Keratinocyte (primary cell): ENCODE measurements at regions not wholly inside any gene's neighbourhood (a gene's known extent, or its start where the extent isn't known, plus 50 kb on each side); places are given as distances from the start of the nearest gene placed in this dataset.

Experiments used
- DNase-seq: peaks from one replicate; pipeline ENCODE4 v3.0.0-alpha.2; 2011; ENCODE audit warnings: low read depth, missing footprints, low spot score
- FAIRE-seq: peaks from 2 replicates; lab custom pipeline; 2011; peaks lifted over from hg19 to GRCh38; lab: Jason Lieb, UNC
- H2AFZ ChIP-seq: 2 replicates; pipeline ENCODE4 v1.6.0; 2012; ENCODE audit warnings: low read length, control low read depth, inconsistent platforms; ENCODE audit not compliant: control insufficient read depth
- H3K27ac ChIP-seq: 2 replicates; pipeline ENCODE4 v1.5.1; 2011; ENCODE audit warnings: low read length; ENCODE audit not compliant: control insufficient read depth, insufficient read depth
- H3K27me3 ChIP-seq: 3 replicates; pipeline ENCODE4 v1.6.0; 2011; ENCODE audit warnings: low read length; ENCODE audit not compliant: control insufficient read depth, insufficient read depth; ENCODE audit errors: extremely low read depth
- H3K36me3 ChIP-seq, 2 experiments: 2 replicates in 1 of 2; 3 replicates in 1 of 2; pipeline ENCODE4 v1.5.1; 2011; ENCODE audit warnings: low read length in 2 of 2, mild to moderate bottlenecking in 1 of 2; ENCODE audit not compliant: control insufficient read depth in 2 of 2, insufficient read depth in 2 of 2; ENCODE audit errors: extremely low read depth in 1 of 2
- H3K4me1 ChIP-seq: 3 replicates; pipeline ENCODE4 v1.5.1; 2011; ENCODE audit warnings: low read length; ENCODE audit not compliant: control insufficient read depth, insufficient read depth; ENCODE audit errors: extremely low read depth
- H3K4me2 ChIP-seq: 3 replicates; pipeline ENCODE4 v1.6.0; 2011; ENCODE audit warnings: low read depth, low read length; ENCODE audit not compliant: control insufficient read depth, insufficient read depth; ENCODE audit errors: extremely low read depth
- H3K4me3 ChIP-seq, 3 experiments: fragments of 200-600 bp in 1 of 3; sonication (generic) in 1 of 3; 2 replicates in 2 of 3; 3 replicates in 1 of 3; pipeline ENCODE4 v1.5.1; 2011 to 2016; ENCODE audit warnings: low read length in 3 of 3, mild to moderate bottlenecking in 3 of 3, control low read depth in 2 of 3, inconsistent platforms in 1 of 3, low read depth in 1 of 3, mixed read lengths in 1 of 3, mixed run types in 1 of 3, moderate library complexity in 1 of 3; ENCODE audit not compliant: control insufficient read depth in 2 of 3, insufficient read depth in 2 of 3; ENCODE audit errors: extremely low read depth in 1 of 3
- H3K79me2 ChIP-seq: 2 replicates; pipeline ENCODE4 v1.6.0; 2012; ENCODE audit warnings: low read length; ENCODE audit not compliant: control insufficient read depth, insufficient read depth
- H3K9ac ChIP-seq: 3 replicates; pipeline ENCODE4 v1.6.0; 2011; ENCODE audit warnings: low read length; ENCODE audit not compliant: control insufficient read depth, insufficient read depth; ENCODE audit errors: extremely low read depth
- H3K9me1 ChIP-seq: 3 replicates; pipeline ENCODE4 v1.6.0; 2011; ENCODE audit warnings: low read length; ENCODE audit not compliant: control insufficient read depth, insufficient read depth; ENCODE audit errors: extremely low read depth
- H3K9me3 ChIP-seq: 2 replicates; pipeline ENCODE4 v1.5.1; 2012; ENCODE audit warnings: low read depth, low read length; ENCODE audit not compliant: control insufficient read depth
- H4K20me1 ChIP-seq: 3 replicates; pipeline ENCODE4 v1.6.0; 2011; ENCODE audit warnings: low read length; ENCODE audit not compliant: control insufficient read depth, insufficient read depth; ENCODE audit errors: extremely low read depth
- EZH2 ChIP-seq: IDR thresholded peaks from one replicate; pipeline ENCODE4 v1.6.1; 2012; ENCODE audit warnings: inconsistent platforms, mild to moderate bottlenecking, low read length, moderate library complexity
- dilution Hi-C: fragments of 300-500 bp; cut with MboI; formaldehyde crosslinking; loops from one replicate; pipeline ENCODE4 v1.7.0; 2020; ENCODE audit warnings: low sequenced_read_pairs; ENCODE audit not compliant: extremely low pct_ligation_motif_present
- TF ChIP-seq, protein P1 (sequence below), 3 experiments: IDR thresholded peaks in 1 of 3; conservative IDR thresholded peaks in 1 of 3; optimal IDR thresholded peaks in 1 of 3; 2 replicates in 2 of 3; 3 replicates in 1 of 3; pipeline versions ENCODE3 to v1.5.1; 2011; ENCODE audit warnings: low read length in 3 of 3, mild to moderate bottlenecking in 3 of 3, moderate library complexity in 2 of 3, control low read depth in 1 of 3, inconsistent platforms in 1 of 3; ENCODE audit not compliant: insufficient read depth in 2 of 3; ENCODE audit errors: extremely low read depth in 1 of 3

DNA sequence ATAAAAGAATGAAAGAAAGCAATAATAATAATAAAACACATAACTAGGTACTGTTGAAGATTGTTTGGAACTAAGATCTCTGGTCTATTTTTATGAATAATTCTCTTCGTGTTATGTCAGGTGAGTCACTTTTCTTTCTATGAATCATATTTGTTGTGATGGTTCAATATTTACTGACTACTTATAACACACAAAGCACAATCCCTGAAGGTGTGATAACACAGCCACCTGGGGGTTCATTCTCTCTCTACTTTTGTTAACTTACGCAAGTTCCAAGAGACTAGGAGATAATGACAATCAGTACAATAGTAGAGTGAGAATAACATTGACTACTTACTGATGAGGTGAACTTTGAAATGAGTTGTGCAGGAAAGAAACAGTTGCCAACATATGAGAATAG lies 149.9 kb downstream of the IBTK start:
- FAIRE-seq, result no peak
- no peak overlapping the region for H3K4me2 ChIP-seq
- no peak overlapping the region for H3K27ac ChIP-seq
- TF ChIP-seq EZH2, result no peak
- TF ChIP-seq, protein P1, sequence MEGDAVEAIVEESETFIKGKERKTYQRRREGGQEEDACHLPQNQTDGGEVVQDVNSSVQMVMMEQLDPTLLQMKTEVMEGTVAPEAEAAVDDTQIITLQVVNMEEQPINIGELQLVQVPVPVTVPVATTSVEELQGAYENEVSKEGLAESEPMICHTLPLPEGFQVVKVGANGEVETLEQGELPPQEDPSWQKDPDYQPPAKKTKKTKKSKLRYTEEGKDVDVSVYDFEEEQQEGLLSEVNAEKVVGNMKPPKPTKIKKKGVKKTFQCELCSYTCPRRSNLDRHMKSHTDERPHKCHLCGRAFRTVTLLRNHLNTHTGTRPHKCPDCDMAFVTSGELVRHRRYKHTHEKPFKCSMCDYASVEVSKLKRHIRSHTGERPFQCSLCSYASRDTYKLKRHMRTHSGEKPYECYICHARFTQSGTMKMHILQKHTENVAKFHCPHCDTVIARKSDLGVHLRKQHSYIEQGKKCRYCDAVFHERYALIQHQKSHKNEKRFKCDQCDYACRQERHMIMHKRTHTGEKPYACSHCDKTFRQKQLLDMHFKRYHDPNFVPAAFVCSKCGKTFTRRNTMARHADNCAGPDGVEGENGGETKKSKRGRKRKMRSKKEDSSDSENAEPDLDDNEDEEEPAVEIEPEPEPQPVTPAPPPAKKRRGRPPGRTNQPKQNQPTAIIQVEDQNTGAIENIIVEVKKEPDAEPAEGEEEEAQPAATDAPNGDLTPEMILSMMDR (optimal IDR thresholded peaks at IDR 0.05 in 1 of 3, IDR thresholded peaks at IDR 0.05 in 1 of 3, conservative IDR thresholded peaks at IDR 0.05 in 1 of 3; ENCODE audit: extremely low read depth in 1 of 3, insufficient read depth in 2 of 3, low read length in 3 of 3), result no peak
- H3K36me3 ChIP-seq, result no peaks in the 10 kb centered on the region
- no peaks in the 10 kb centered on the region for H3K9me1 ChIP-seq
- H2AFZ ChIP-seq, result no peak overlapping the region
- no peaks in the 10 kb centered on the region for H3K9me3 ChIP-seq
- H3K4me1 ChIP-seq, result no peaks in the 10 kb centered on the region
- H3K27me3 ChIP-seq, result no peaks in the 10 kb centered on the region
- H3K4me3 ChIP-seq, result no peak overlapping the region
- no peak overlapping the region for H3K9ac ChIP-seq
- no peaks in the 10 kb centered on the region for H3K79me2 ChIP-seq
- dilution Hi-C loops, result no loop called here
- no peak for DNase-seq
- no peaks in the 10 kb centered on the region for H4K20me1 ChIP-seq

DNA sequence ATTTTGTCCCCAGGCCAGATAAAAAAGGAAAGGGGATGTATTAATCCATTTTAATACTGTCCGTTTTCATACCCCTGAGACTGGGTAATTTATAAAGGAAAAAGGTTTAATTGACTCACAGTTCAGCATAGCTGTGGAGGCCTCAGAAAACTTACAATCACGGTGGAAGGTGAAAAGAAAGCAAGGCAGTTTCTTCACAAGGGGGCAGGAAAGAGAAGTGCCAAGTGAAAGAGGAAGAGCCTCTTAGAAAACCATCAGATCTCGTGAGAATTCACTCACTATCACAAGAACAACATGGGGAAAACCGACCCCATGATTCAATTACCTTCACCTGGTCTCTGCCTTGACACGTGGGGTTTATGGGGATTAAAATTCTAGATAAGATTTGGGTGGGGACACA lies 152.5 kb downstream of the IBTK start:
- Histone ChIP-seq H3K4me1 (no peaks in the 10 kb centered on the region), H3K36me3 (no peaks in the 10 kb centered on the region), H3K4me2 (no peak overlapping the region), H4K20me1 (no peaks in the 10 kb centered on the region), H3K9ac (no peak overlapping the region), H3K27me3 (no peaks in the 10 kb centered on the region), H2AFZ (no peak overlapping the region), H3K27ac (no peak overlapping the region), H3K9me1 (no peaks in the 10 kb centered on the region), H3K4me3 (no peak overlapping the region), H3K9me3 (no peaks in the 10 kb centered on the region), H3K79me2 (no peaks in the 10 kb centered on the region)
- dilution Hi-C loops, result no loop called here
- no peak for FAIRE-seq
- no peak for DNase-seq
- TF ChIP-seq EZH2, result no peak
- TF ChIP-seq, protein P1 (optimal IDR thresholded peaks at IDR 0.05 in 1 of 3, IDR thresholded peaks at IDR 0.05 in 1 of 3, conservative IDR thresholded peaks at IDR 0.05 in 1 of 3; ENCODE audit: extremely low read depth in 1 of 3, insufficient read depth in 2 of 3, low read length in 3 of 3), result no peak
